Pancreas (tissue), 10 donors: ENCODE measurements at regions not wholly inside any gene's neighbourhood (a gene's known extent, or its start where the extent isn't known, plus 50 kb on each side); places are given as distances from the start of the nearest gene placed in this dataset.

Source experiments
- ATAC-seq, 4 donors: fragments of 200-7000 bp; cut with Tn5 transposase; one replicate each; pipeline versions ENCODE4 v1.8.0 to v1.9.1; 2020; ENCODE audit warnings: mild to moderate bottlenecking in 4 of 4, moderate library complexity in 4 of 4
- DNase-seq, 6 donors: peaks; one replicate each; pipeline ENCODE4 v3.0.0-alpha.2; 2020
- FAIRE-seq: peaks from 2 replicates; lab custom pipeline; 2012; peaks lifted over from hg19 to GRCh38; lab: Jason Lieb, UNC
- H3K27ac ChIP-seq, 4 donors: fragments of 200-600 bp; sonication (generic); 1 replicate in 3 of 4; 2 replicates in 1 of 4; pipeline versions ENCODE4 v1.5.0 to v1.8.0; 2020
- H3K27me3 ChIP-seq, 4 donors: fragments of 200-600 bp; one replicate each; pipeline ENCODE4 v1.8.0; 2021
- H3K36me3 ChIP-seq, 3 donors: fragments of 200-600 bp; sonication (generic) in 1 of 3; one replicate each; pipeline versions ENCODE4 v1.5.0 to v1.8.0; 2020 to 2021
- H3K4me1 ChIP-seq, 3 donors: fragments of 200-600 bp; one replicate each; pipeline ENCODE4 v1.8.0; 2021
- H3K4me3 ChIP-seq, 4 donors: fragments of 200-600 bp; sonication (generic) in 2 of 4; one replicate each; pipeline versions ENCODE4 v1.5.0 to v1.8.0; 2020 to 2021
- H3K9me3 ChIP-seq, 4 donors: fragments of 200-600 bp; one replicate each; pipeline ENCODE4 v1.8.0; 2021
- CTCF ChIP-seq, 4 donors: fragments of 200-600 bp; sonication (generic) in 3 of 4; IDR thresholded peaks; one replicate each; pipeline versions ENCODE4 v1.5.0 to v1.8.0; 2021; ENCODE audit warnings: antibody characterized with exemption in 4 of 4
- WGBS, 2 donors: extraction: QIAGEN DNeasy Blood & Tissue Kit; methylation state at CpG; one replicate each; pipeline ENCODE4 v1.1.7; 2013; 5-methylcytosine and 5-hydroxymethylcytosine counted together
- intact Hi-C, 3 donors: fragments of 100-400 bp; cut with DNase I; formaldehyde crosslinking; loops; one replicate each; pipeline versions ENCODE4 v1.11.1 to v1.14.2; 2022
- donor health status: healthy with polysubstance abuse.
- donor health status: DM: no; HTN: no; CAD: no; lungs with moderate emphysema.
- donor health status: DM: no; HTN: no; CAD: no.
- donor health status: control.
- donor health status: control.
- donor health status: Bipolar disorder and iron deficiency.
- donor health status: DM: yes; HTN: yes; CAD: no.
- donor health status: DM: no; HTN: no; CAD: no.
- donor health status: DM: no; HTN: no; CAD: no.
- donor health status: DM: yes; HTN: yes; CAD: no.

GRCh38 chr4:74608151-74608949, 163.4 kb downstream of the AREG start:
- no peak for FAIRE-seq
- no peak for TF ChIP-seq CTCF (IDR thresholded peaks at IDR 0.05)
- Histone ChIP-seq H3K4me3 (no peak overlapping the region), H3K27ac (no peak overlapping the region), H3K36me3 (no peaks in the 10 kb centered on the region), H3K9me3 (no peaks in the 10 kb centered on the region), H3K27me3 (no peaks in the 10 kb centered on the region), H3K4me1 (no peaks in the 10 kb centered on the region)
- peak in 3 of 4 donors; percentile 21 to 66 (median 63) for ATAC-seq
- no peak for DNase-seq
- intact Hi-C loops: no loop called here
- 43 to 48% methylated on average over 2 of the region's 2 CpGs for WGBS, 2 donors

DNA sequence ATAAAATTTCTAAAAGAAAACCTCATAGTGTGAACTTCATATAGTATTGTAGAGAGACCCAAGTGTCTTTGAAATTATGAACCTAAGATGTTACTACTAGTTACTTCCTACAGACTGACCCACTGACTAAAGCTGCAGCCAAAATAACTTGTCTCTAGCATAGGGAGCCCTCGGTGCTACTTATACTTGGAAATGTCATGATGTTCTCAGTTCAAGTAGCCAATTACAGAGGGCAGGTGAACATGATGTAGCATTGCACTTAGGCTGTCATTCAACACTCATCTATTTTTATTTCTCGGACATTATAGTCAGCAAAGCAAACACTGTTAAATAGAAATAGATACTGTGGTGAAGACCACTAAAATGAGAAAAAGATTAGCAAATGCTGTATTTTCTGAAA, 165.6 kb downstream of the AREG start:
- ATAC-seq (no peak), FAIRE-seq (no peak), DNase-seq (no peak)
- no peak for TF ChIP-seq CTCF (IDR thresholded peaks at IDR 0.05)
- Histone ChIP-seq H3K27ac (no peak overlapping the region), H3K4me1 (no peaks in the 10 kb centered on the region), H3K36me3 (no peaks in the 10 kb centered on the region), H3K4me3 (no peak overlapping the region), H3K9me3 (no peaks in the 10 kb centered on the region), H3K27me3 (no peaks in the 10 kb centered on the region)
- intact Hi-C loops: no loop called here
- WGBS, 2 donors: 86 to 93% methylated on average over 2 of the region's 2 CpGs

- Histone ChIP-seq H3K4me1 (no peaks in the 10 kb centered on the region), H3K36me3 (no peaks in the 10 kb centered on the region), H3K4me3 (no peak overlapping the region), H3K27ac (no peak overlapping the region), H3K27me3 (no peaks in the 10 kb centered on the region), H3K9me3 (no peaks in the 10 kb centered on the region)
- intact Hi-C loops: no loop called here
- TF ChIP-seq CTCF (IDR thresholded peaks at IDR 0.05): no peak
- 88 to 92% methylated on average over 2 of the region's 2 CpGs for WGBS, 2 donors
- FAIRE-seq (no peak), ATAC-seq (no peak), DNase-seq (no peak)
These were observed 167.9 kb downstream of the AREG start for GRCh38 chr4:74612837-74613236.

- Histone ChIP-seq H3K4me3 (no peak overlapping the region), H3K27me3 (no peaks in the 10 kb centered on the region), H3K27ac (no peak overlapping the region), H3K4me1 (no peaks in the 10 kb centered on the region), H3K9me3 (no peaks in the 10 kb centered on the region), H3K36me3 (no peaks in the 10 kb centered on the region)
- intact Hi-C loops: no loop called here
- no peak for FAIRE-seq
- DNase-seq: no peak
- ATAC-seq: no peak
- 60 to 66% methylated on average over 2 of the region's 2 CpGs for WGBS, 2 donors
- no peak for TF ChIP-seq CTCF (IDR thresholded peaks at IDR 0.05)
These were observed 168.3 kb downstream of the AREG start for GRCh38 chr4:74613266-74613665.

GRCh38 chr4:74615411-74615810, 170.5 kb downstream of the AREG start:
- no peak for ATAC-seq
- 62 to 81% methylated on average over 2 of the region's 2 CpGs for WGBS, 2 donors
- no peaks in the 10 kb centered on the region for H3K9me3 ChIP-seq
- intact Hi-C loops: no loop called here
- no peak for TF ChIP-seq CTCF (IDR thresholded peaks at IDR 0.05)
- no peak for DNase-seq
- H3K36me3 ChIP-seq: no peaks in the 10 kb centered on the region
- no peak for FAIRE-seq
- no peak overlapping the region for H3K4me3 ChIP-seq
- H3K4me1 ChIP-seq: no peaks in the 10 kb centered on the region
- no peaks in the 10 kb centered on the region for H3K27me3 ChIP-seq
- H3K27ac ChIP-seq: no peak overlapping the region
